ENCODE measurements at regions not wholly inside any gene's neighbourhood (a gene's known extent, or its start where the extent isn't known, plus 50 kb on each side); places are given as distances from the start of the nearest gene placed in this dataset.
"Not testable (repeated sequence)": the region's sequence is repeated elsewhere in the genome, so short reads cannot be mapped to it uniquely, and the experiment has no call there.

- Histone ChIP-seq H3K4me3 (ENCODE audit: control insufficient read depth in 1 of 7, extremely low read depth in 1 of 7, insufficient read depth in 4 of 7, low read depth in 2 of 7, low read length in 6 of 7) (no peak overlapping the region), H3K27me3 (replicated peaks in 2 of 5; ENCODE audit: control insufficient read depth in 4 of 5, insufficient read depth in 5 of 5, low read length in 4 of 5) (no peaks in the 10 kb centered on the region), H3K36me3 (ENCODE audit: control insufficient read depth in 4 of 4, insufficient read depth in 4 of 4, low read length in 3 of 4) (no peaks in the 10 kb centered on the region), H3K4me1 (ENCODE audit: control extremely low read depth in 1 of 4, control insufficient read depth in 4 of 4, insufficient read depth in 4 of 4, low read length in 3 of 4) (no peaks in the 10 kb centered on the region), H3K27ac (ENCODE audit: insufficient read depth in 1 of 2, low read depth in 1 of 2, low read length in 2 of 2, poor library complexity in 1 of 2, severe bottlenecking in 2 of 2) (no peak overlapping the region), H3K9me3 (ENCODE audit: control extremely low read depth in 1 of 5, control insufficient read depth in 4 of 5, insufficient read depth in 2 of 5, low read depth in 1 of 5, low read length in 4 of 5) (no peaks in the 10 kb centered on the region)
- ChIA-PET POLR2A (no interaction called here), CTCF (no interaction called here)
- 63% methylated on average over 5 of the region's 5 CpGs for WGBS (ENCODE audit: insufficient coverage)
- DNase-seq, result no peak
Observed at GRCh38 chrX:146581981-146582712, 227.4 kb upstream of the CXorf51B start.

GRCh38 chrX:146602246-146602645 lies 207.3 kb upstream of the CXorf51B start:
- 96% methylated on average over 2 of the region's 6 CpGs for WGBS (ENCODE audit: insufficient coverage)
- H3K27ac ChIP-seq (ENCODE audit: insufficient read depth in 1 of 2, low read depth in 1 of 2, low read length in 2 of 2, poor library complexity in 1 of 2, severe bottlenecking in 2 of 2), result no peak overlapping the region
- no peak overlapping the region for H3K4me3 ChIP-seq (ENCODE audit: control insufficient read depth in 1 of 7, extremely low read depth in 1 of 7, insufficient read depth in 4 of 7, low read depth in 2 of 7, low read length in 6 of 7)
- no peaks in the 10 kb centered on the region for H3K4me1 ChIP-seq (ENCODE audit: control extremely low read depth in 1 of 4, control insufficient read depth in 4 of 4, insufficient read depth in 4 of 4, low read length in 3 of 4)
- H3K27me3 ChIP-seq (replicated peaks in 2 of 5; ENCODE audit: control insufficient read depth in 4 of 5, insufficient read depth in 5 of 5, low read length in 4 of 5), result no peaks in the 10 kb centered on the region
- H3K36me3 ChIP-seq (ENCODE audit: control insufficient read depth in 4 of 4, insufficient read depth in 4 of 4, low read length in 3 of 4), result no peaks in the 10 kb centered on the region
- H3K9me3 ChIP-seq (ENCODE audit: control extremely low read depth in 1 of 5, control insufficient read depth in 4 of 5, insufficient read depth in 2 of 5, low read depth in 1 of 5, low read length in 4 of 5), result no peaks in the 10 kb centered on the region
- POLR2A ChIA-PET, result no interaction called here
- no peak for DNase-seq
- CTCF ChIA-PET, result no interaction called here

GRCh38 chrX:146604196-146604595 lies 205.4 kb upstream of the CXorf51B start:
- Histone ChIP-seq H3K4me3 (ENCODE audit: control insufficient read depth in 1 of 7, extremely low read depth in 1 of 7, insufficient read depth in 4 of 7, low read depth in 2 of 7, low read length in 6 of 7) (no peak overlapping the region), H3K9me3 (ENCODE audit: control extremely low read depth in 1 of 5, control insufficient read depth in 4 of 5, insufficient read depth in 2 of 5, low read depth in 1 of 5, low read length in 4 of 5) (no peaks in the 10 kb centered on the region), H3K27ac (ENCODE audit: insufficient read depth in 1 of 2, low read depth in 1 of 2, low read length in 2 of 2, poor library complexity in 1 of 2, severe bottlenecking in 2 of 2) (no peak overlapping the region), H3K27me3 (replicated peaks in 2 of 5; ENCODE audit: control insufficient read depth in 4 of 5, insufficient read depth in 5 of 5, low read length in 4 of 5) (no peaks in the 10 kb centered on the region), H3K36me3 (ENCODE audit: control insufficient read depth in 4 of 4, insufficient read depth in 4 of 4, low read length in 3 of 4) (no peaks in the 10 kb centered on the region), H3K4me1 (ENCODE audit: control extremely low read depth in 1 of 4, control insufficient read depth in 4 of 4, insufficient read depth in 4 of 4, low read length in 3 of 4) (no peaks in the 10 kb centered on the region)
- no peak for DNase-seq
- CTCF ChIA-PET, result no interaction called here
- WGBS (ENCODE audit: insufficient coverage), result no CpG with 5 or more reads among the region's 2 CpGs
- POLR2A ChIA-PET, result no interaction called here

- Histone ChIP-seq H3K4me3 (ENCODE audit: control insufficient read depth in 1 of 7, extremely low read depth in 1 of 7, insufficient read depth in 4 of 7, low read depth in 2 of 7, low read length in 6 of 7) (no peak overlapping the region), H3K27me3 (replicated peaks in 2 of 5; ENCODE audit: control insufficient read depth in 4 of 5, insufficient read depth in 5 of 5, low read length in 4 of 5) (no peaks in the 10 kb centered on the region), H3K36me3 (ENCODE audit: control insufficient read depth in 4 of 4, insufficient read depth in 4 of 4, low read length in 3 of 4) (no peaks in the 10 kb centered on the region), H3K9me3 (ENCODE audit: control extremely low read depth in 1 of 5, control insufficient read depth in 4 of 5, insufficient read depth in 2 of 5, low read depth in 1 of 5, low read length in 4 of 5) (peaks cover 0 to 3% (median 0%) of the 10 kb centered on the region in 5 experiments), H3K27ac (ENCODE audit: insufficient read depth in 1 of 2, low read depth in 1 of 2, low read length in 2 of 2, poor library complexity in 1 of 2, severe bottlenecking in 2 of 2) (no peak overlapping the region), H3K4me1 (ENCODE audit: control extremely low read depth in 1 of 4, control insufficient read depth in 4 of 4, insufficient read depth in 4 of 4, low read length in 3 of 4) (no peaks in the 10 kb centered on the region)
- DNase-seq, result no peak
- CTCF ChIA-PET, result no interaction called here
- POLR2A ChIA-PET, result no interaction called here
- 53% methylated on average over 3 of the region's 17 CpGs for WGBS (ENCODE audit: insufficient coverage)
Observed at GRCh38 chrX:146614663-146615478, 194.7 kb upstream of the CXorf51B start.

GRCh38 chrX:146615628-146616348 lies 193.8 kb upstream of the CXorf51B start:
- POLR2A ChIA-PET, result no interaction called here
- CTCF ChIA-PET, result no interaction called here
- Histone ChIP-seq H3K4me3 (ENCODE audit: control insufficient read depth in 1 of 7, extremely low read depth in 1 of 7, insufficient read depth in 4 of 7, low read depth in 2 of 7, low read length in 6 of 7) (no peak overlapping the region), H3K27ac (ENCODE audit: insufficient read depth in 1 of 2, low read depth in 1 of 2, low read length in 2 of 2, poor library complexity in 1 of 2, severe bottlenecking in 2 of 2) (no peak overlapping the region), H3K27me3 (replicated peaks in 2 of 5; ENCODE audit: control insufficient read depth in 4 of 5, insufficient read depth in 5 of 5, low read length in 4 of 5) (no peaks in the 10 kb centered on the region), H3K36me3 (ENCODE audit: control insufficient read depth in 4 of 4, insufficient read depth in 4 of 4, low read length in 3 of 4) (no peaks in the 10 kb centered on the region), H3K4me1 (ENCODE audit: control extremely low read depth in 1 of 4, control insufficient read depth in 4 of 4, insufficient read depth in 4 of 4, low read length in 3 of 4) (no peaks in the 10 kb centered on the region), H3K9me3 (ENCODE audit: control extremely low read depth in 1 of 5, control insufficient read depth in 4 of 5, insufficient read depth in 2 of 5, low read depth in 1 of 5, low read length in 4 of 5) (peaks cover 0 to 3% (median 0%) of the 10 kb centered on the region in 5 experiments)
- DNase-seq, result no peak
- 56% methylated on average over 3 of the region's 6 CpGs for WGBS (ENCODE audit: insufficient coverage)

GRCh38 chrX:146619943-146620342 lies 189.6 kb upstream of the CXorf51B start:
- CTCF ChIA-PET, POLR2A ChIA-PET: not testable (repeated sequence)
- 84% methylated on average over 12 of the region's 29 CpGs for WGBS (ENCODE audit: insufficient coverage)

GRCh38 chrX:146658379-146658778 lies 151.2 kb upstream of the CXorf51B start:
- CTCF ChIA-PET, result no interaction called here
- H3K27me3 ChIP-seq (replicated peaks in 2 of 5; ENCODE audit: control insufficient read depth in 4 of 5, insufficient read depth in 5 of 5, low read length in 4 of 5), result no peaks in the 10 kb centered on the region
- H3K27ac ChIP-seq (ENCODE audit: insufficient read depth in 1 of 2, low read depth in 1 of 2, low read length in 2 of 2, poor library complexity in 1 of 2, severe bottlenecking in 2 of 2), result no peak overlapping the region
- WGBS (ENCODE audit: insufficient coverage), result no CpG with 5 or more reads among the region's 1 CpG
- POLR2A ChIA-PET, result no interaction called here
- no peaks in the 10 kb centered on the region for H3K36me3 ChIP-seq (ENCODE audit: control insufficient read depth in 4 of 4, insufficient read depth in 4 of 4, low read length in 3 of 4)
- H3K4me1 ChIP-seq (ENCODE audit: control extremely low read depth in 1 of 4, control insufficient read depth in 4 of 4, insufficient read depth in 4 of 4, low read length in 3 of 4), result no peaks in the 10 kb centered on the region
- H3K9me3 ChIP-seq (ENCODE audit: control extremely low read depth in 1 of 5, control insufficient read depth in 4 of 5, insufficient read depth in 2 of 5, low read depth in 1 of 5, low read length in 4 of 5), result peaks cover 0 to 2% (median 0%) of the 10 kb centered on the region in 5 experiments
- no peak overlapping the region for H3K4me3 ChIP-seq (ENCODE audit: control insufficient read depth in 1 of 7, extremely low read depth in 1 of 7, insufficient read depth in 4 of 7, low read depth in 2 of 7, low read length in 6 of 7)
- DNase-seq, result no peak

More at GRCh38 chrX:146619943-146620342, 189.6 kb upstream of the CXorf51B start:
- H3K4me1 ChIP-seq (ENCODE audit: control extremely low read depth in 1 of 4, control insufficient read depth in 4 of 4, insufficient read depth in 4 of 4, low read length in 3 of 4); H3K27me3 ChIP-seq (replicated peaks in 2 of 5; ENCODE audit: control insufficient read depth in 4 of 5, insufficient read depth in 5 of 5, low read length in 4 of 5); DNase-seq; H3K36me3 ChIP-seq (ENCODE audit: control insufficient read depth in 4 of 4, insufficient read depth in 4 of 4, low read length in 3 of 4); H3K9me3 ChIP-seq (ENCODE audit: control extremely low read depth in 1 of 5, control insufficient read depth in 4 of 5, insufficient read depth in 2 of 5, low read depth in 1 of 5, low read length in 4 of 5); H3K4me3 ChIP-seq (ENCODE audit: control insufficient read depth in 1 of 7, extremely low read depth in 1 of 7, insufficient read depth in 4 of 7, low read depth in 2 of 7, low read length in 6 of 7); H3K27ac ChIP-seq (ENCODE audit: insufficient read depth in 1 of 2, low read depth in 1 of 2, low read length in 2 of 2, poor library complexity in 1 of 2, severe bottlenecking in 2 of 2): not testable (repeated sequence)
